CD4-positive, alpha-beta T cell treated with Interleukin-15 for 1 hour (primary cell): ENCODE measurements at regions not wholly inside any gene's neighbourhood (a gene's known extent, or its start where the extent isn't known, plus 50 kb on each side); places are given as distances from the start of the nearest gene placed in this dataset.
"Not testable (repeated sequence)": the region's sequence is repeated elsewhere in the genome, so short reads cannot be mapped to it uniquely, and the experiment has no call there.

Source experiments
- DNase-seq: peaks from one replicate; pipeline ENCODE4 v3.0.0-alpha.2; 2020

- no peak for DNase-seq
These were observed 143.3 kb upstream of the GRK3 start for GRCh38 chr22:25420925-25421904.

- not testable (repeated sequence) for DNase-seq
These were observed 137.8 kb upstream of the GRK3 start for GRCh38 chr22:25426530-25427308.

DNA sequence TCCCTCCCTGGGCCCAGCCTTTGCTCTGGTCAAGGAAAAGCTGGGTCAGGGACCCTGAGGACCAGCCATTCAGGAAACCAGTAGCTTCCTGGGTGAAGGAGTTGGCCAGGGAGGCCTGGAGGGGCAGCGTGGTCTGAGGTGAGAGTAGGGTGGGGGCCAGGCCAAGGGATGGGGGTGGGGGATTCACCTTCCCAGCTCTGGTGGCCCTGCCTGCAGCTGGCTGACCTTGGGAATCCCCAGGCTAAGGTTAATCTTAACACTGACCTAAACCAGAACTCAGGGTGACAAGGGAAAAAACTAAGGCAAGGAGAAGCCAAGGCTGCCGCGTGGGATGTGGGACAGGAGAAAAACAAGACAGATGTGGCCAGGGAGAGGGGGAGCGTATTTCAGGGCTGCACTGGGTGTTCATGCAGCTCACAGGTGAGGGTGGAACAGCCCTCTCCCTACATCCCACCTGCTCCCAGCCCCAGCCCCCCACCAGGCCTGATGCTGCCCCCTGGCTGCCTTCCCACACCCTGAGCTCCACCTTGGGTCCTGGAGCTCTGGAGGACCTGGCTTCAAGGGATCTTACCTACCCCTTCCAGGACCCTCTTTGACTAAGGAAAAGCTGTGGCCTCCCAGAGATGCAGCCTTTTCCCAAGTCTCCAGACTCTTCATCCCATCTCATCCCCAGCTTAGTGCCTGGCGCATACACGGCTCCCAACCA lies 132.7 kb upstream of the GRK3 start:
- DNase-seq, result not testable (repeated sequence)

- not testable (repeated sequence) for DNase-seq
These were observed 131.0 kb upstream of the GRK3 start for GRCh38 chr22:25433381-25433970.

DNA sequence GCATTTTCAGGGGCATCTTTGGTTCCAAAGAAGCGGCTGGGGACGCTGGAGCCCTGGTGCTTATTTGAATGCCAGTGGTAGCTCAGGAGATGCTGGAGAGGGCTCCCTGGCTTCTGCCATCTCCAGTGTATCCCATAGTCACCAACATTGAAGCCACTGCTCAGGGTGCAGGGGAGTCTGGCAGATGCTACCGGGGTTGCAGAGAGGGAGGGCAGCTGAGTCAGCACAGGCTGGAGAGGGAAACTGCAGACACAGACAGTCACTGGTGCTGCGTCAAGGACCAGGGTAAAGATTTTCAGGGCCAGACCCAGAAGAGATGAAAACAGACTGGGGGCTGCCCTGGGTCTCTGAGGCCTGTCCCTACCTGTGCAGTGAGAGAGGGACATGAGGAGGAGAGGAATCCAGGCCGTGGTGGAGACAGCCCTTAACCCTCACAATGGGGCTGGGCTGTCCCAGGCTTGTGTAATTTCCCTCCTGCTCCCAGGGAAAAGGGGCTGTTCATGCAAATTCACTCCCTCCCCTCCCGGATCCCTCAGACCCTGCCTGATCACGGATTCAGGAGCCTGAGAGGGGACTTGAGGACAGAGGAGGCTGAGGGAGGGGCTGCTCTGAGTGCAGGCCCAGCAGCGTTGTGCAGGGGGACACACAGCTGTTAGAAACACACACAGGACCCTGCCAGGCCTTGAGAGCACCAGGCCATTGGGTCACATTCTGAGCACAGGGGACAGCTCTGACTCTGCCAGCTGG lies 126.9 kb upstream of the GRK3 start:
- no peak for DNase-seq

DNA sequence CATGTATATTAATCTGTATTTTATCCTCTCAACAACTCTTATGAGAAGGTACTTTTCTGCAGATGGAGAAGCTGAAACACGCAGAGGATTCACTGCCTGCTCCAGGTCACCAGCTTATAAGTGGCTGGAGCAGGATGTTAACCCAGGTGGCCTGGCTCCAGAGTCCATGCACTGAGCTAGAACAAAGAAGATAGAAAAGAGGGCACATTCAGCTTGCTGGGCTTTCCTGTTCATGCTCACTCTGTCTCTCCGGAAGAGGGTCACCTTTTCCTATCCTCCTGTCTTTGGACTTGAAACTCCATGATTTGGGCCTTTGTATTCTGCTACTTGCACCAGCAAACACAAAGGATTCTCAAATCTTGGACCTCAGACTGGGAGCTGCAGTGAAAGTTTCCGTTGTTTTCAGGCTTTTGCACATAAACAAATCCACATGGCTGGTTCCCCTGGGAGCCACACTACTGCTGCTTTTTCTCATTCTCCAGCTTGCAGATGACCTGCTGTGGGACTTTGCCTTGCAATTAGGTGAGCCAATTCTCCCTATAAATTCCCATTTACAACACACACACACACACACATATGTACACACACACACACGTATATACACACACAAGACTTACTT lies 117.3 kb upstream of the GRK3 start:
- no peak for DNase-seq

GRCh38 chr22:25447686-25448434 lies 116.6 kb upstream of the GRK3 start:
- DNase-seq, result peak; percentile 87

- DNase-seq, result no peak
These were observed 115.9 kb upstream of the GRK3 start for GRCh38 chr22:25448435-25449051.

- no peak for DNase-seq
These were observed 114.6 kb upstream of the GRK3 start for GRCh38 chr22:25449781-25450317.

DNA sequence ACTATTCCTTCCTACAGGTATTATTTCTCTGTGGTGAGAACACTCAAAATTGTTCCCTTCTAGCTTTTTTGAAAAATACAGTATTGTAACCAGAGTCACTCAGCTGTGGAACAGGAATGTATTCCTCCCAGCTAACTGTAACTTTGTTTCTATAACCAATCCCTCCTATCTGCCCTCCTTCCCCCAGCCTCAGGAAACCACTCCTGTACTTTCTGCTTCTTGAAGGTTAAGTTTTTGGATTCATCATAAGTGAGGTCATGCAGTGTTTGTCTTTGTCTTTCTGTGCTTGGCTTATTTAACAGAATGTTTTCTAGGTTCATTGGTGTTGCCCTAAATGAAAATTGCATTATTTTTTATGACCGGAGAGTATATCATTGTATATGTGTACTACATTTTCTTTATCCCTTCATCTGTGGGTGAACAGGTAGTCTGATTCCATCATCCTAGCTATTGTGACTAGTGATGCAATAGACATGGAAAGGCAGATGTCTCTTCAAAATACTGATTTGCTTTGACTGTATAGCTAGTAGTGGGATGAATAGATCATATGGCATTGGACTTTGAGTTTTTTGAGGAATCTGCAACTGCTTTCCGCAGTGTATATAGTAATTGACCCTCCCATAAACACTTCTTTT lies 112.9 kb upstream of the GRK3 start:
- DNase-seq, result no peak

- DNase-seq, result no peak
These were observed 112.3 kb upstream of the GRK3 start for GRCh38 chr22:25452116-25452700.

DNA sequence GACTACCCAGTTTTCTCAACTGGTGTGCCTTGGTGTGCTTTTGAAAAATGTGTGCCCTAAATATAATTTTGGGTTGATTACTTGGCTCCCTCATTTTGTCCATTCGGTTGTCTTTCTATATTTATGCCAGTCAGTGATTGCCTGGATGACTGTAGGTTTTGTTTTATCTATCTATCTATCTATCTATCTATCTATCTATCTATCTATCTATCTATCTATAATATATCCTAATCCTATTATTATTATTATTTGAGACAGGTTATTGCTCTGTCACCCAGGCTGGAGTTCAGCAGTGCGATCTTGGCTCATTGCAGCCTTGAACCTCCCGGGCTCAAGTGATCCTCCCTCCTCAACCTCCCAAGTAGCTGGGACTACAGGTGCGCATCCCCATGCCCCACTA lies 111.4 kb upstream of the GRK3 start:
- no peak for DNase-seq

- no peak for DNase-seq
These were observed 110.9 kb upstream of the GRK3 start for GRCh38 chr22:25453557-25453956.

DNA sequence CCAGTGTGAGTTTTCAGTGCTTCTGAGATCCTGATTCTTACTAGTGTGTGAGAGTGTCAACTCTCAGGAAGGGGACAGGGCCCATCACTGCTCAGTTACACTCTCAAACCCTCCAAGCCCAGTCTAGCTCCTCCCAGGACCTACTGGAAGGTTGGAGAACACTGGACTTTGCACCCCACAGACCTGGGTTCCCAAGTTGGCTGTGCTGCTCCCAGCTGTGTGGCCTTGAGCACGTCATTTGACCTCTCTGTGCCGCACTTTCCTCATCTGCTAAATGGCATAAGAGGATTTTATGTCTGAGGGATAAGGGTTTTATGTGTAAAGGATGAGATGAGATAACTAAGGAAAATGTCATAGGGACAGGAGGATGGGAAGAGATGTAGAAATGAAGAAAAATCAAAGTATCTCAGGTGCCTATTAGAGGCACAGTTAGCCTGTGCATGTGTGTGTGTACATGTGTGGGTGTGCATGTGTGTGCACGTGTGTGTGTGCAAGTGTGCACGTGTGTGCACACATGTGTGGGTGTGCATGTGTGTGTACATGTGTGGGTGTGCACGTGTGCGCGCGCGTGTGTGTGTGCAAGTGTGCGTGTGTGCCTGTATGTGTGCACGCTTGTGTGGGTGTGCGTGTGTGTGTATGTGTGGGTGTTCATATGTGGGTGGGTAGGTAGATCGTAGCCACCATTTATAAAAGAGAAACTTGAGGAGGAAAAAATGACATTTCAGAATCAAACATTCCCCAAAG lies 108.0 kb upstream of the GRK3 start:
- DNase-seq, result not testable (repeated sequence)

DNA sequence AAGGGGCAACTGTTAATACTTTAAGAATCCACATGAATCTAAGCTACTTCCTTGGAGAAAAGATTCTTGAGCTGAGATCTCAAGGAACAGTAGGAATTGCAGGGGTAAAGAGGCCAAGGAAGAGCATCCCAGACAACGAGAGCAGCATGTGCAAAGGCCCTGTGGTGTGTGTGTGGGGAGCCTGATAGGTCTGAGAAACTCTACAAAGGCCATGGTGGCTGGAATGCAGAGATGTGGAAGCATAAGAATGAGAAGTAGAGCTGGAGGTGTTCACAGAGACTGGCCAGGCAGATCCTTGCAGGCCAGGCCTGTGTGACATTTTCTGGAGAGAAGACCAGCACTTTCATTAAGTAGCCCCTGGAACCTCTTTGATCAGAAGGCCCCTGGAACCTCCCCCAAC lies 105.8 kb upstream of the GRK3 start:
- DNase-seq, result not testable (repeated sequence)

DNA sequence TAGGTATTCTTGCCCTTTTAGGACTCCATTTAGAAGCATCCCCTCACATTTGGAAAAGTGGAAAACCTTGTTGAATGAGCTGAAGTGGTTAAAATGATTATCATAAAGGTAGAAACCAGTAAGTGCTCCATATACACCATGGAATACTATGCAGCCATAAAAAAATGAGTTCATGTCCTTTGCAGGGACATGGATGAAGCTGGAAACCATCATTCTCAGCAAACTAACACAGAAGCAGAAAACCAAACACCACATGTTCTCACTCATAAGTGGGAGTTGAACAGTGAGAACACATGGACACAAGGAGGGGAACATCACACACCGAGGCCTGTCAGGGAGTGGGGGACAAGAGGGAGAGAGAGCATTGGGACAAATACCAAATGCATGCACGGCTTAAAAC lies 103.8 kb upstream of the GRK3 start:
- not testable (repeated sequence) for DNase-seq

DNA sequence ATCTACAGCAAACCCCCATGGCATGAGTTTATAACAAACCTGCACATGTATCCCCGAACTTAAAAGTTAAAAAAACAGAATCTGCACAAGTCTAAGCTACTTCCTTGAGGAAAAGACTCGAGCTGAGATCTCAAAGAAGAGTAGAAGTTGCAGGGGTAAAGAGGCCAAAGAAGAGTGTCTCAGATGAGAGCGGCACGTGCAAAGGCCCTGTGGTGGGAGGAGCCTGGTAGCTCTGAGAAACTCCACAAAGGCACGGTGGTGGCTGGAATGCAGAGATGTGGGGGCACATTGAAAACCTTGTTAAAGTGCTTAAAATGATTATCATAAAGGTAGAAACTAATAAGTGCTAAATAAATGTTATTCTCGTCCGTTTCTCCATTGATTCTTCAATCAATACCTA lies 103.2 kb upstream of the GRK3 start:
- no peak for DNase-seq
